AG09319 (cell line): ENCODE measurements at regions not wholly inside any gene's neighbourhood (a gene's known extent, or its start where the extent isn't known, plus 50 kb on each side); places are given as distances from the start of the nearest gene placed in this dataset.

ENCODE experiments used
- DNase-seq: peaks from one replicate; pipeline ENCODE4 v3.0.0-alpha.2; 2010; ENCODE audit warnings: low read depth; ENCODE audit errors: extremely low read depth
- CTCF ChIP-seq: IDR thresholded peaks from 2 replicates; pipeline ENCODE4 v1.5.1; 2011; ENCODE audit warnings: low read depth, mild to moderate bottlenecking, inconsistent platforms, low read length, moderate library complexity

- TF ChIP-seq CTCF, result no peak
- no peak for DNase-seq
Measured at GRCh38 chr3:193119926-193120325, 121.1 kb upstream of the PLAAT1 start.

- DNase-seq, result no peak
- no peak for TF ChIP-seq CTCF
Measured at GRCh38 chr3:193124861-193125260, 116.2 kb upstream of the PLAAT1 start.

GRCh38 chr3:193129607-193130006 lies 111.4 kb upstream of the PLAAT1 start:
- no peak for TF ChIP-seq CTCF
- DNase-seq, result no peak

GRCh38 chr3:193130576-193130975 lies 110.4 kb upstream of the PLAAT1 start:
- TF ChIP-seq CTCF, result no peak

GRCh38 chr3:193132241-193132640 lies 108.8 kb upstream of the PLAAT1 start:
- no peak for TF ChIP-seq CTCF
- DNase-seq, result no peak

More at GRCh38 chr3:193130576-193130975, 110.4 kb upstream of the PLAAT1 start:
- no peak for DNase-seq

- no peak for TF ChIP-seq CTCF
- no peak for DNase-seq
Measured at GRCh38 chr3:193132964-193133363, 108.1 kb upstream of the PLAAT1 start.

GRCh38 chr3:193134856-193135255 lies 106.2 kb upstream of the PLAAT1 start:
- TF ChIP-seq CTCF, result no peak
- DNase-seq, result no peak

GRCh38 chr3:193140381-193140780 lies 100.6 kb upstream of the PLAAT1 start:
- TF ChIP-seq CTCF, result no peak
- DNase-seq, result no peak
